AG04449 (cell line): ENCODE measurements at regions not wholly inside any gene's neighbourhood (a gene's known extent, or its start where the extent isn't known, plus 50 kb on each side); places are given as distances from the start of the nearest gene placed in this dataset.
A peak's percentile ranks its signal among the peaks of the same experiment; 100 is the strongest.

ENCODE experiments used
- CTCF ChIA-PET: fragments of 350-600 bp; formaldehyde crosslinking; extraction: SDS; loops from one replicate; lab custom pipeline; 2021; ENCODE audit warnings: antibody characterized with exemption; lab: Yijun Ruan, JAX
- POLR2A ChIA-PET: fragments of 400-600, 350-600 bp; formaldehyde crosslinking; extraction: SDS; loops from one replicate; lab custom pipeline; 2020; ENCODE audit warnings: antibody characterized with exemption, inconsistent platforms; lab: Yijun Ruan, JAX
- DNase-seq: peaks from one replicate; pipeline ENCODE4 v3.0.0-alpha.2; 2010; ENCODE audit warnings: low read depth, low spot score
- H3K4me3 ChIP-seq: 2 replicates; pipeline ENCODE4 v1.5.1; 2011; ENCODE audit warnings: low read depth, mild to moderate bottlenecking, control low read depth, low read length
- CTCF ChIP-seq: IDR thresholded peaks from one replicate; pipeline ENCODE4 v1.5.1; 2011; ENCODE audit warnings: mild to moderate bottlenecking, moderate library complexity, low read length, control low read depth, inconsistent platforms; ENCODE audit not compliant: insufficient read depth; ENCODE audit errors: missing control alignments

- CTCF ChIA-PET = interaction anchor here (1.0 to 2.0 kb wide), 2 partner anchors 10 to 197 kb away, joined by 3 to 14 read pairs; no protein-coding TSS in a partner anchor
- POLR2A ChIA-PET = interaction anchor here (0.6 kb wide), 1 partner anchor 874 kb away, joined by 3 read pairs; no protein-coding TSS in a partner anchor
- peak; percentile 67 for DNase-seq
These were observed 126.8 kb upstream of the CPM start for GRCh38 chr12:69059465-69060457.

GRCh38 chr12:69061574-69061973, 128.6 kb upstream of the CPM start:
- no peak for DNase-seq
- ChIA-PET POLR2A (no interaction called here), CTCF (interaction anchor here (1.5 kb wide), 1 partner anchor 8 kb away, joined by 9 read pairs; no protein-coding TSS in a partner anchor)
- no peak overlapping the region for H3K4me3 ChIP-seq
- no peak for TF ChIP-seq CTCF

More at GRCh38 chr12:69059465-69060457, 126.8 kb upstream of the CPM start:
- H3K4me3 ChIP-seq = no peak overlapping the region
- TF ChIP-seq CTCF = no peak

- POLR2A ChIA-PET = no interaction called here
- H3K4me3 ChIP-seq = no peak overlapping the region
- TF ChIP-seq CTCF = no peak
- CTCF ChIA-PET = interaction anchor here (0.7 kb wide), 1 partner anchor 10 kb away, joined by 3 read pairs; no protein-coding TSS in a partner anchor
- no peak for DNase-seq
These were observed 129.8 kb upstream of the CPM start for GRCh38 chr12:69062621-69063237.

- DNase-seq = no peak
- ChIA-PET CTCF (interaction anchor here (1.1 kb wide), 1 partner anchor 12 kb away, joined by 3 read pairs; no protein-coding TSS in a partner anchor), POLR2A (no interaction called here)
- H3K4me3 ChIP-seq = no peak overlapping the region
- TF ChIP-seq CTCF = no peak
These were observed 131.9 kb upstream of the CPM start for GRCh38 chr12:69064734-69065443.

- POLR2A ChIA-PET = no interaction called here
- no peak overlapping the region for H3K4me3 ChIP-seq
- CTCF ChIA-PET = interaction anchor here (1.1 kb wide), 1 partner anchor 11 kb away, joined by 3 read pairs; no protein-coding TSS in a partner anchor
- no peak for DNase-seq
- TF ChIP-seq CTCF = no peak
These were observed 132.8 kb upstream of the CPM start for GRCh38 chr12:69065775-69066174.
